Adrenal gland (tissue), 9 donors: ENCODE measurements at regions not wholly inside any gene's neighbourhood (a gene's known extent, or its start where the extent isn't known, plus 50 kb on each side); places are given as distances from the start of the nearest gene placed in this dataset.

Source experiments
- DNase-seq, 7 donors: peaks; one replicate each; pipeline ENCODE4 v3.0.0-alpha.2; 2019 to 2020
- H3K27ac ChIP-seq, 5 donors: fragments of 200-600 bp; sonication (generic) in 4 of 5; 1 replicate in 3 of 5; 2 replicates in 2 of 5; pipeline versions ENCODE4 v1.5.1 to v1.8.0; 2016 to 2020; ENCODE audit warnings: mild to moderate bottlenecking in 1 of 5
- H3K27me3 ChIP-seq: fragments of 200-600 bp; 2 replicates; pipeline ENCODE4 v1.8.0; 2021
- H3K36me3 ChIP-seq, 2 donors: fragments of 200-600 bp; replicated peaks in 1 of 2; 1 replicate in 1 of 2; 2 replicates in 1 of 2; pipeline versions ENCODE4 v1.5.1 to v1.8.0; 2018 to 2022
- H3K4me1 ChIP-seq, 2 donors: fragments of 200-600 bp; replicated peaks in 1 of 2; 1 replicate in 1 of 2; 2 replicates in 1 of 2; pipeline versions ENCODE4 v1.5.1 to v1.8.0; 2018 to 2021
- H3K4me3 ChIP-seq, 4 donors: fragments of 200-600 bp; sonication (generic) in 3 of 4; one replicate each; pipeline ENCODE4 v1.5.1; 2016 to 2018
- H3K9me3 ChIP-seq, 3 donors: fragments of 200-600 bp; sonication (generic) in 1 of 3; replicated peaks in 1 of 3; 1 replicate in 2 of 3; 2 replicates in 1 of 3; pipeline versions ENCODE4 v1.5.1 to v1.8.0; 2016 to 2021
- POLR2A ChIP-seq, 2 donors: fragments of 450-650 bp; IDR thresholded peaks; one replicate each; pipeline ENCODE4 v1.6.1; 2017; ENCODE audit warnings: antibody characterized with exemption in 2 of 2, mild to moderate bottlenecking in 2 of 2, moderate library complexity in 1 of 2
- WGBS, 4 donors: extraction: QIAGEN DNeasy Blood & Tissue Kit in 2 of 4; methylation state at CpG; one replicate each; pipeline versions ENCODE4 v1.1.5 to v1.1.7; 2013 to 2017; 5-methylcytosine and 5-hydroxymethylcytosine counted together
- intact Hi-C, 2 donors: fragments of 100-400 bp; cut with DNase I; formaldehyde crosslinking; loops; one replicate each; pipeline versions ENCODE4 v1.14.1 to v1.15.0; 2022 to 2023
- TF ChIP-seq, protein P1 (sequence below), 6 experiments: fragments of 450-650 bp in 4 of 6; fragments of 200-600 bp in 2 of 6; sonication (generic) in 1 of 6; IDR thresholded peaks; 1 replicate in 5 of 6; 2 replicates in 1 of 6; pipeline versions ENCODE4 v1.5.1 to v1.8.0; 2016 to 2021; ENCODE audit warnings: antibody characterized with exemption in 6 of 6, mild to moderate bottlenecking in 2 of 6, moderate library complexity in 1 of 6
- donor health status: healthy with polysubstance abuse.
- donor health status: Bipolar disorder and iron deficiency.
- donor health status: DM: yes; HTN: yes; CAD: no.
- donor health status: DM: no; HTN: no; CAD: no.
- donor health status: DM: no; HTN: no; CAD: no.

GRCh38 chr12:89185181-89185580 lies 167.1 kb downstream of the DUSP6 start:
- 85 to 92% (median 86%) methylated on average over 3 of the region's 3 CpGs for WGBS, 4 donors
- Histone ChIP-seq H3K27ac (no peak overlapping the region), H3K9me3 (peaks cover 0 to 14% (median 0%) of the 10 kb centered on the region in 3 donors), H3K27me3 (no peaks in the 10 kb centered on the region), H3K4me1 (peaks cover 5 to 9% of the 10 kb centered on the region in 2 donors), H3K36me3 (no peaks in the 10 kb centered on the region), H3K4me3 (no peak overlapping the region)
- no peak for DNase-seq
- TF ChIP-seq, protein P1, sequence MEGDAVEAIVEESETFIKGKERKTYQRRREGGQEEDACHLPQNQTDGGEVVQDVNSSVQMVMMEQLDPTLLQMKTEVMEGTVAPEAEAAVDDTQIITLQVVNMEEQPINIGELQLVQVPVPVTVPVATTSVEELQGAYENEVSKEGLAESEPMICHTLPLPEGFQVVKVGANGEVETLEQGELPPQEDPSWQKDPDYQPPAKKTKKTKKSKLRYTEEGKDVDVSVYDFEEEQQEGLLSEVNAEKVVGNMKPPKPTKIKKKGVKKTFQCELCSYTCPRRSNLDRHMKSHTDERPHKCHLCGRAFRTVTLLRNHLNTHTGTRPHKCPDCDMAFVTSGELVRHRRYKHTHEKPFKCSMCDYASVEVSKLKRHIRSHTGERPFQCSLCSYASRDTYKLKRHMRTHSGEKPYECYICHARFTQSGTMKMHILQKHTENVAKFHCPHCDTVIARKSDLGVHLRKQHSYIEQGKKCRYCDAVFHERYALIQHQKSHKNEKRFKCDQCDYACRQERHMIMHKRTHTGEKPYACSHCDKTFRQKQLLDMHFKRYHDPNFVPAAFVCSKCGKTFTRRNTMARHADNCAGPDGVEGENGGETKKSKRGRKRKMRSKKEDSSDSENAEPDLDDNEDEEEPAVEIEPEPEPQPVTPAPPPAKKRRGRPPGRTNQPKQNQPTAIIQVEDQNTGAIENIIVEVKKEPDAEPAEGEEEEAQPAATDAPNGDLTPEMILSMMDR (IDR thresholded peaks at IDR 0.05): no peak
- no peak for TF ChIP-seq POLR2A (IDR thresholded peaks at IDR 0.05)
- intact Hi-C loops: no loop called here

DNA sequence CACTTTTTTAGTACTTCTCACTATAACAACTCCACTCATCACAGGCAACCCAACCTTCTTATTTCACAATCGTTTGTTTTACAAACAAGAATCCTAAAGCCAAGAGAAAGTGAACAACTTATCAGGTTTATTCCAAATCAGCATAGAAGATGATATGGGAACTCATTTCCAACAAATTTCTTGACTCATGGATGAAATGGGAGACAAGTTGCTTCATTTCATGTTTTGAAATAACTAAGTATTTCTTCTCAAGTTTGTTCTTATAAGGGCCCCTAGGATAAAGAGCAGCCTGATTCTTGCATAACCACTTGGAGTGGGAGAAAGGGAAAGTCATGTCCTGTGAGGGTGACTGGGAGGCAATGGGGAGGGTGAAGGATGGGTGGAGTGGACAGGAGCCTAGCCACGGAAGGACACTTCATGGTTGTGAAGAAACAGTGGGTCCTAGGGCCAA lies 168.3 kb downstream of the DUSP6 start:
- Histone ChIP-seq H3K9me3 (peaks cover 0 to 4% (median 0%) of the 10 kb centered on the region in 3 donors), H3K27ac (no peak overlapping the region), H3K36me3 (no peaks in the 10 kb centered on the region), H3K4me3 (no peak overlapping the region), H3K4me1 (peaks cover 6 to 17% of the 10 kb centered on the region in 2 donors), H3K27me3 (no peaks in the 10 kb centered on the region)
- peak in 3 of 7 donors; percentile 12 to 53 (median 53) for DNase-seq
- intact Hi-C loops: no loop called here
- TF ChIP-seq, protein P1 (IDR thresholded peaks at IDR 0.05): no peak
- TF ChIP-seq POLR2A (IDR thresholded peaks at IDR 0.05): no peak
- WGBS, 4 donors: 55 to 81% (median 63%) methylated on average over 2 of the region's 2 CpGs

DNA sequence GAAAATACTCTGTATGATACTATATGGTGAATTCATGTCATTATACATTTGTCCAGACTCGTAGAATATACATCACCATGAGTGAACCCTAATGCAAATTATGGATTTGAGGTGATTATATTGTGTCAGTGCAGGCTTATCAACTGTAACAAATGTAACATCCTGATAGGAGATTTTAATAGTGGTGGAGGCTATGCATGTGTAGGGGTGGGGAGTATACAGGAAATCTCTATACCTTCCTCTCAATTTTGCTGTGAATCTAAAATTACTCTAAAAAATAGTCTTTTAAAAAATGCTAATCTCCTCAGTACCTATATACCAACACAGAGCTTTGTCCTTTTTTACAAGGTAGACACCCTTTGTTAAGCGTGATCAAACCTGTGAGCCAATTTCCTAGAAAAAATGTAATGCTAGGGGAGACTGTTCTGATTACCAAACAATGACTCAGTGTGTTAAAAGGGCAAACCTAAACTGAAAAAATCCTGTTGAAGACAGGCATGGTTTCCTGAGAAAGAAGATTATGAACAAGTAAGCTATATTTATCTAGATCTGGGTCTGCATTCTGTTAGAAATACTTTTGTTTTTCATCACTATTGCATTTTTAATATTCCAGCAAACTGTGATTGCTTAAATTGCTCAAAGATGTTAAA lies 170.9 kb downstream of the DUSP6 start:
- Histone ChIP-seq H3K27ac (no peak overlapping the region), H3K27me3 (no peaks in the 10 kb centered on the region), H3K4me1 (peaks cover 6 to 17% of the 10 kb centered on the region in 2 donors), H3K36me3 (no peaks in the 10 kb centered on the region), H3K9me3 (no peaks in the 10 kb centered on the region), H3K4me3 (no peak overlapping the region)
- TF ChIP-seq, protein P1 (IDR thresholded peaks at IDR 0.05): no peak
- TF ChIP-seq POLR2A (IDR thresholded peaks at IDR 0.05): no peak
- whole genome bisulfite sequencing, 4 donors: 78 to 91% (median 79%) methylated on average over 2 of the region's 2 CpGs
- intact Hi-C loops: no loop called here
- no peak for DNase-seq

DNA sequence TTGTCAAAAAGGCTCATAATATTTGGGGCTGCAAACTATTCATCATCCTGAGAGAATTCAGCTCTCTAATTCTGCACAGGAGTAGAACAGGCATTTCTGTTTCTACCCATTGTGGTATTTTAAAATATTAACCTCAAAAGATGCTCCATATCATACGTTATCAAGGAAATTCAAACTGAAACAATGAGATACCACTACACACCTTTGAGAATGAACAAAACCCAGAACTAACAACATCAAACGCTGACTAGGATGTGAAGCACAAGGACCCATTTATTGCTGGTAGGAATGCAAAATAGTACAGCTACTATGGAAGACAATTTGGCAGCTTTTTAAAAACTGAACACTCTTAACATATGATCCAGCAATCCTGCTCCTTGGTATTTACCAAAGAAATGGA lies 171.8 kb downstream of the DUSP6 start:
- TF ChIP-seq POLR2A (IDR thresholded peaks at IDR 0.05): no peak
- TF ChIP-seq, protein P1 (IDR thresholded peaks at IDR 0.05): no peak
- Histone ChIP-seq H3K27me3 (no peaks in the 10 kb centered on the region), H3K4me1 (peaks cover 6 to 17% of the 10 kb centered on the region in 2 donors), H3K27ac (no peak overlapping the region), H3K9me3 (no peaks in the 10 kb centered on the region), H3K4me3 (no peak overlapping the region), H3K36me3 (no peaks in the 10 kb centered on the region)
- no peak for DNase-seq
- 57 to 70% (median 62%) methylated on average over 2 of the region's 2 CpGs for WGBS, 4 donors
- intact Hi-C loops: no loop called here
